ENCODE measurements at regions not wholly inside any gene's neighbourhood (a gene's known extent, or its start where the extent isn't known, plus 50 kb on each side); places are given as distances from the start of the nearest gene placed in this dataset.

- no peak for DNase-seq (ENCODE audit: low spot score)
Observed at GRCh38 chr18:55849391-55849790, 261.4 kb upstream of the TCF4 start.

DNA sequence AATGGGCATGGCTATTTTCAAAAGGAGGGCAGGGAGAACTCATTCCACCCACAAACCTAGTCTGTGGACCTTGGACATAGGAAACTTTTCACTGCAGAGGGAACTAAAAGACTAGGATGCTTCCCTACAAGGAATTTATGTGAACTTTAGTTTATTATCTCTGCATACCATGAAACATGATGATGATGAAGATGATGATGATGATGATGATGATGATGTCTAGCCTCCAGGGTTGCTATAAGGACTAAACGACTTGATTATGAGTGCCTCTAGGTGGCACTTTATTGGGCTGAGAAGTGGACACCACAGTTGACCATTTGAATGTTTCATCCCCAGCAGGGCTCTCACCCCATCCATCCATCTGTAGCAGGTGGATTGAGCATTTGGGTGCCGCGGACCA, 260.0 kb upstream of the TCF4 start:
- no peak for DNase-seq (ENCODE audit: low spot score)

GRCh38 chr18:55845221-55845620, 257.2 kb upstream of the TCF4 start:
- no peak for DNase-seq (ENCODE audit: low spot score)

GRCh38 chr18:55844382-55844781, 256.4 kb upstream of the TCF4 start:
- DNase-seq (ENCODE audit: low spot score) = no peak

- DNase-seq (ENCODE audit: low spot score) = no peak
Observed at GRCh38 chr18:55841314-55841713, 253.3 kb upstream of the TCF4 start.

DNA sequence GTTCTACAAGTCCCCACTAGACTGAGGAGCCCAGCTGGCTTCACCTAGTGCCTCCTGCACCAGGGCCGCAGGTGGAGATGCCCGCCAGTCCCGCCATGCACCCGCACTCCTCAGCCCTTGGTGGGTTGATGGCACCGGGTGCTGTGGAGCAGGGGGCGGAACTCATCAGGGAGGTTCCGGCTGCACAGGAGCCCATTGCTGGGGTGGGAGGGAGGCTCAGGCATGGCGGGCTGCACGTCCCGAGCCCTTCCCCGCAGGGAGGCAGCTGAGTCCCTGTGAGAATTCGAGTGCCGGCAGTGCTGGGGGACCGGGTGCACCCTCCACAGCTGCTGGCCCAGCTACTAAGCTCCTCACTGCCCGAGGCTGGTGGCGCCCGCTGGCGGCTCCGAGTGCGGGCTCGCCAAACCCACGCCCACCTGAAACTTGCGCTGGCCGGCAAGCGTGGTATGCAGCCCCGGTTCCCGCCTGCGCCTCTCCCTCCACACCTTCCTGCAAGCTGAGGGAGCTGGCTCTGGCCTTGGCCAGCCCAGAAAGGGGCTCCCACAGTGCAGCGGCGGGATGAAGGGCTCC, 252.7 kb upstream of the TCF4 start:
- DNase-seq (ENCODE audit: low spot score) = no peak

GRCh38 chr18:55839343-55839742, 251.4 kb upstream of the TCF4 start:
- DNase-seq (ENCODE audit: low spot score) = no peak

GRCh38 chr18:55838841-55839240, 250.8 kb upstream of the TCF4 start:
- DNase-seq (ENCODE audit: low spot score) = no peak

GRCh38 chr18:55838319-55838718, 250.3 kb upstream of the TCF4 start:
- no peak for DNase-seq (ENCODE audit: low spot score)

DNA sequence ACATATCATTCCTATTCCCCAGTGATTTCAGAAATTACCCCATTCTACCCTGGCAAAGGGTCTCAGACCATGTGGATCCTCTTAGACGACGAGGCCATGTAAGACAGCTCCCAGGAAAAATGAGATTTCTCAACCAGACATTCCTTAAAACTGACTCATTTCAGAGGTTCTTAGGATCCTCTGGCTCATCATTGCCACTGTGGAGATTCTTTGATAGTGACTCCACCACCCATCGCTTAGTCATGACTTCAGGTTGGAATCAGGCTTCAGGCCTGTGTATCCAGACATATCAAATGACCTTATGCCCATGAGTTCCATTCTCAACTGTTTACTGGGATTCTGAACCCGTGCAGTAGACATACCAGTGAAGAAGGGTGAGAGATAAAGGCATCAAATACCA, 245.6 kb upstream of the TCF4 start:
- DNase-seq (ENCODE audit: low spot score) = no peak

DNA sequence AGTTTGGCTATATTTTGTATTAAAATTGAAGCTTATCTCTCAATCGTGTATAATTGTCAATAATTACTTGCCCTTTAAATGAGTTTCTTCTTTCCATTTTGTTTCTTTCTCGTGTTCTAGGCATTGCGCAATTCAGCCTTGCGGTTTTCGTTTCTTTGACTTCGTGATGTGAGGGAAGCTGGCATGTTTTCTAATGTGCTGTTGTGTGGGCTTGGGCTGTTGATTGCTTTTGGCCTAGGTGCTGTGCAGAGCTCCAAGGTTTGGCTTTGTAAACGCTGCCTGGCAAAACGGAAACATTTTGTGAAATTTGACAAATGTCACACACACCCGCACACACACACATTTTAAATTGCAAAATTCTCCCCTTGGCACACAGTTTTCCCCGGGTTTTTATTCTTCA, 242.6 kb upstream of the TCF4 start:
- DNase-seq (ENCODE audit: low spot score) = no peak

DNA sequence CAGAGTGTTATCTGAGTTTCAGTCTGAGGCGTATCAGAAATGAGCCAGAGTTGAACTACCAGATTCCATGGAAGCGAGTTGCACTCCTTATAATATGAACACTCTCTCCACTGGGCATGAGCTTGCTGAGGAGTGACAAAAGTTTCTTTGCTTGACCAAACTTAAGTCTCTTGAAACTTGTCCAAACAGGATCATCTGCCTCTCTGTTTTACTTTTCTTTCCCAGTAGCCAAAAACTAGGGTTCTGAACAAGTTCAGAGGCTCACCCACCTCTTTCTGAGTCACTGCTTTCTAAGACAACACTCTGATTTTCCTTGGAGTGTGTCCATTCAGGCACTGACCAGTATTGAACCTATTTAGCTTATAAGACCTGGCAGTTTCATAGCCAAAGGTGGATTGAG, 233.2 kb upstream of the TCF4 start:
- DNase-seq (ENCODE audit: low spot score) = no peak

GRCh38 chr18:55819448-55819847, 231.5 kb upstream of the TCF4 start:
- no peak for DNase-seq (ENCODE audit: low spot score)

- no peak for DNase-seq (ENCODE audit: low spot score)
Observed at GRCh38 chr18:55818284-55818683, 230.3 kb upstream of the TCF4 start.

GRCh38 chr18:55811925-55812324, 223.9 kb upstream of the TCF4 start:
- DNase-seq (ENCODE audit: low spot score) = no peak

GRCh38 chr18:55805666-55806065, 217.7 kb upstream of the TCF4 start:
- no peak for DNase-seq (ENCODE audit: low spot score)

GRCh38 chr18:55795101-55795669, 207.2 kb upstream of the TCF4 start:
- DNase-seq (ENCODE audit: low spot score) = no peak

- DNase-seq (ENCODE audit: low spot score) = no peak
Observed at GRCh38 chr18:55794288-55795052, 206.5 kb upstream of the TCF4 start.

DNA sequence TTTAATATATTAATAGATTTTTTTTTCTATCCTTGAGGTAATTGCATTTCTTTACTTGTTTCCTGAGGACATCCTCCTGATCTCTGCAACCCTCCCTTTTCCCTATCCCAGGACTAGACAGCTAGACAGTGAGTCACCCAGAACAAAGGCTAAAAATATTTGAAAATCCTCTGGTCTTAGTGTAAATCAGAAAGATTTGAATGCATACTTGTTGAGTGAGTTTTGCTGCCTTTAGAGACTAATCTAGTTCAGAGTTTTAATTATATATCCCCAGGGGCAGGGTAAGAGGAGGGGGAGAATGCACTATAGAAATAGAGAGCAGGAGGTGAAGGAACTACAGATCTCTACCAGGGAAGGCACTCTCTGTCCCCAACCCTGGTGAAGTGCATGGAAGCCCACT, 202.3 kb upstream of the TCF4 start:
- DNase-seq (ENCODE audit: low spot score) = no peak

GRCh38 chr18:55787536-55788073, 199.6 kb upstream of the TCF4 start:
- DNase-seq (ENCODE audit: low spot score) = no peak

DNA sequence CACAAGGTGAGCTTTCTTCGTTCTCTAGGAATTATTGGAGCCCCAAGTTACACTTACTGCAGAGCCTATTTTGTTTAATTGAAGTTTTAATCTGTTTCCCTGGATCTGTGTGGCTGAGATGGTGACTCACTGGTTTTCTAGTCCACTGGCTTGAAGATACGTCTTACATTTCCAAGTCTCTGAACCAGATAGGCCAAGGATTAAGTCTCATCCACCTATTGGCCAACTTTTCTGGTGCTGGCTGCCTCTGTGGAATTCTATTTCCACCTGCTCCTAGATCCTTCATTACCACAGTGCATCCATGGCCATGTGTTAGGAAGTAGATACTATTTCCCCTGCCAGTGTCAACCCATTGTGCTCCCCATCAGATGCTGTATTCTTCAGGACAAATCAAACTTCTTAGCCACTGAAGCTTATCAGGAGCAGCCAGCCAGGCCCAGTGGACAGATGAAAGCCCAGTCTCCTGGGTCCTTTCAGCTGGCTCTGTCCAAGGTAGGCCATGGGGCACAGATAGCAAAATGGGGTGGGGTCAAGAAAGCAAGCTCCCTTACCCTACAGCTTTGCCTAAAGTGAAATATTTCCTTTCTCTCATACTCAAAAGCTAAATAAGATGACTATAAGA, 198.8 kb upstream of the TCF4 start:
- DNase-seq (ENCODE audit: low spot score) = no peak

DNA sequence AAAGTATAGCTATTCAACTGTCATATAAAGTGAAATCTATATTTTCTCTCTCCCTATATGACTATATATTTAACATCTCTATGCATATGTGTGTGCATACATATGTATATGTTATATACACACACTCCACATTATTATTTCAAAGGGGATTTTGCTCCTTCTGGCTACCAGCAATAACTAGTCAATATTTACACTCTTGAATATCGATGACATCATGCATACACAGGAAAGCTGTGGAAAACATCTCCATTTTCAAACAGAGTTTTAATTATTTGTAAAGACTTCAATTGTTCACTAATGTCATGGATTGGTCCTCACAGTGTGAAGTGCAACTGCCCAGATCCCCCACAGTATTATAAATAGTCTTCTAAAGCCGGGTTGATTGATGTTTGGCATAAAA, 195.9 kb upstream of the TCF4 start:
- DNase-seq (ENCODE audit: low spot score) = no peak

GRCh38 chr18:55781481-55781957, 193.5 kb upstream of the TCF4 start:
- no peak for DNase-seq (ENCODE audit: low spot score)
